ENCODE measurements at regions not wholly inside any gene's neighbourhood (a gene's known extent, or its start where the extent isn't known, plus 50 kb on each side); places are given as distances from the start of the nearest gene placed in this dataset.

GRCh38 chr6:22024973-22025467 is 271.8 kb downstream of the PRL start:
- no peaks in the 10 kb centered on the region for H3K36me3 ChIP-seq (replicated peaks in 1 of 2; ENCODE audit: insufficient read depth in 1 of 2, low read depth in 2 of 2)
- no peaks in the 10 kb centered on the region for H3K9me3 ChIP-seq
- no peak for TF ChIP-seq POLR2A (IDR thresholded peaks at IDR 0.05)
- TF ChIP-seq, protein P1, sequence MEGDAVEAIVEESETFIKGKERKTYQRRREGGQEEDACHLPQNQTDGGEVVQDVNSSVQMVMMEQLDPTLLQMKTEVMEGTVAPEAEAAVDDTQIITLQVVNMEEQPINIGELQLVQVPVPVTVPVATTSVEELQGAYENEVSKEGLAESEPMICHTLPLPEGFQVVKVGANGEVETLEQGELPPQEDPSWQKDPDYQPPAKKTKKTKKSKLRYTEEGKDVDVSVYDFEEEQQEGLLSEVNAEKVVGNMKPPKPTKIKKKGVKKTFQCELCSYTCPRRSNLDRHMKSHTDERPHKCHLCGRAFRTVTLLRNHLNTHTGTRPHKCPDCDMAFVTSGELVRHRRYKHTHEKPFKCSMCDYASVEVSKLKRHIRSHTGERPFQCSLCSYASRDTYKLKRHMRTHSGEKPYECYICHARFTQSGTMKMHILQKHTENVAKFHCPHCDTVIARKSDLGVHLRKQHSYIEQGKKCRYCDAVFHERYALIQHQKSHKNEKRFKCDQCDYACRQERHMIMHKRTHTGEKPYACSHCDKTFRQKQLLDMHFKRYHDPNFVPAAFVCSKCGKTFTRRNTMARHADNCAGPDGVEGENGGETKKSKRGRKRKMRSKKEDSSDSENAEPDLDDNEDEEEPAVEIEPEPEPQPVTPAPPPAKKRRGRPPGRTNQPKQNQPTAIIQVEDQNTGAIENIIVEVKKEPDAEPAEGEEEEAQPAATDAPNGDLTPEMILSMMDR (IDR thresholded peaks at IDR 0.05), result no peak
- ATAC-seq, result no peak
- 83 to 95% methylated on average over 4 of the region's 4 CpGs for WGBS, 2 donors
- H3K27me3 ChIP-seq, result no peaks in the 10 kb centered on the region
- H3K27ac ChIP-seq, result peak overlapping the region in 1 of 4 donors; percentile 62
- intact Hi-C loops (cut with DNase I), result no loop called here
- DNase-seq, result no peak
- no peak overlapping the region for H3K4me3 ChIP-seq
- no peaks in the 10 kb centered on the region for H3K4me1 ChIP-seq

DNA sequence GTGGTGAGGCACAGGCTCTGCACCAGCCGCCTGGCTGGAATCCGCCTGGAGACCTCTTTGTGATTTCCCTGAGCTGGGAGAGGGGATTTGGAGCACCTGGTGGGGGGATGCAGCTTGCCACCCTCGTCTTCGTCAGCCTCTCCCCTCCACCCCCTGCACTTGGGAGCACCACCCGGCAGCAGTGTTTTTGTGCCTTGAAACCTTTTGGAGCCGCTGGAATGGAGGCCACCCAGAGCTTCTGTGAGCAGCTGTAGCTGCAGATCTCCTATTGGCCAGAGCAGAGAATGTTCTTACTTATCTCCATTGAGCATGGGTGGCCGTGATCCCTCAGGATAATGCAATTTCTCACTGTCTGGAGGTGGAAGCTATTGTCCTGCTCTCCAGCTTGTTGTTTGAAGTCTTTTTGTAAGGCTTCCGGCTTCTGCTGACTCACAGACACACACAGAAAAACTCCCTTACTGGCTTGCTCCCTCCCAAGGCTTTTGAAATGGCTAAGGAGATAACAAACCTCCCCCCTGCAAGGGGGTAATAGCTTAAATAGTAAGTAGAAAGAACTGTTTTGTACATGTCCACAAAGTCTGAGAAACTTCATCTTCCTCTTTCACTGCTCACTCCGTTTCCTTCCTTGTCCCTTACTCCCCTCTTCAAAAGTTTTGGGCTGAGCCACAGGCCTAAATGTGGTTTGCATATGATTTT is 271.2 kb downstream of the PRL start:
- Histone ChIP-seq H3K27me3 (no peaks in the 10 kb centered on the region), H3K27ac (peak overlapping the region in 1 of 4 donors; percentile 62), H3K9me3 (no peaks in the 10 kb centered on the region), H3K4me1 (no peaks in the 10 kb centered on the region), H3K4me3 (no peak overlapping the region), H3K36me3 (replicated peaks in 1 of 2; ENCODE audit: insufficient read depth in 1 of 2, low read depth in 2 of 2) (no peaks in the 10 kb centered on the region)
- ATAC-seq, result no peak
- intact Hi-C loops (cut with DNase I), result no loop called here
- DNase-seq, result peak in 2 of 4 donors; percentile 5 to 35
- TF ChIP-seq POLR2A (IDR thresholded peaks at IDR 0.05), result no peak
- TF ChIP-seq, protein P1 (IDR thresholded peaks at IDR 0.05), result no peak
- WGBS, 2 donors, result 55 to 73% methylated on average over 6 to 9 of the region's 9 CpGs

- Histone ChIP-seq H3K27ac (peak overlapping the region in 1 of 4 donors; percentile 62), H3K36me3 (replicated peaks in 1 of 2; ENCODE audit: insufficient read depth in 1 of 2, low read depth in 2 of 2) (no peaks in the 10 kb centered on the region), H3K27me3 (no peaks in the 10 kb centered on the region), H3K9me3 (no peaks in the 10 kb centered on the region), H3K4me1 (no peaks in the 10 kb centered on the region), H3K4me3 (no peak overlapping the region)
- intact Hi-C loops (cut with DNase I), result no loop called here
- DNase-seq (no peak), ATAC-seq (no peak)
- TF ChIP-seq, protein P1 (IDR thresholded peaks at IDR 0.05), result no peak
- no peak for TF ChIP-seq POLR2A (IDR thresholded peaks at IDR 0.05)
- 69 to 80% methylated on average over 5 of the region's 5 CpGs for WGBS, 2 donors
Measured at GRCh38 chr6:22026164-22026678, 270.6 kb downstream of the PRL start.

GRCh38 chr6:22027040-22027725 is 269.7 kb downstream of the PRL start:
- no peak overlapping the region for H3K27ac ChIP-seq
- no peak overlapping the region for H3K4me3 ChIP-seq
- H3K9me3 ChIP-seq, result no peaks in the 10 kb centered on the region
- no peaks in the 10 kb centered on the region for H3K4me1 ChIP-seq
- H3K36me3 ChIP-seq (replicated peaks in 1 of 2; ENCODE audit: insufficient read depth in 1 of 2, low read depth in 2 of 2), result no peaks in the 10 kb centered on the region
- TF ChIP-seq, protein P1 (IDR thresholded peaks at IDR 0.05), result no peak
- no peak for TF ChIP-seq POLR2A (IDR thresholded peaks at IDR 0.05)
- H3K27me3 ChIP-seq, result no peaks in the 10 kb centered on the region
- 79 to 88% methylated on average over 8 of the region's 8 CpGs for WGBS, 2 donors
- intact Hi-C loops (cut with DNase I), result no loop called here
- DNase-seq (no peak), ATAC-seq (no peak)
